ENCODE measurements at regions not wholly inside any gene's neighbourhood (a gene's known extent, or its start where the extent isn't known, plus 50 kb on each side); places are given as distances from the start of the nearest gene placed in this dataset.

DNA sequence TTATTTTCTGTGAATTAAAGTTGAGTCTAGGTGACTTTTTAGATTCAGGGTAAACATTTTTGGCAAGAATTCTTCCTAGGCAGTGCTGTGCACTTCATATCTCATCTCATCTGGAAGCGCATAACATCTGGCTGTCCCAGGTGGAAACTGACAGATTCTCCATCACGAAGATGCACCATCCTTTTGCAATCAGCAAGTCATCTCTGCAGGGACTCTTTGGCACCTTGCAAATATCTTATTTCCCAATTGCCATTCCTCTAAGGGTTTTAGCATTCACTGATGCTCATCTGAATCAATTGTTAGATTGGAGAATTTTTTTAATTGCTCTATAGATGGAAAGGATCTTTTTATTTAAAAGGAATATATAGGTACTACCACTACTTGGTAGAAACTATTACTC lies 282.7 kb upstream of the ATP10A start:
- no peak for TF ChIP-seq CTCF (IDR thresholded peaks at IDR 0.05)
- TF ChIP-seq POLR2A (IDR thresholded peaks at IDR 0.05): no peak
- no peak for TF ChIP-seq POLR2AphosphoS5 (IDR thresholded peaks at IDR 0.05)
- TF ChIP-seq EP300 (IDR thresholded peaks at IDR 0.05): no peak
